GM18526 (cell line): ENCODE measurements at regions not wholly inside any gene's neighbourhood (a gene's known extent, or its start where the extent isn't known, plus 50 kb on each side); places are given as distances from the start of the nearest gene placed in this dataset.

Experiments
- POLR2A ChIP-seq: IDR thresholded peaks from 3 replicates; pipeline ENCODE4 v1.6.1; 2011; ENCODE audit not compliant: insufficient read length; ENCODE audit errors: extremely low read depth

GRCh38 chr1:222000131-222000530 is 258.2 kb upstream of the DUSP10 start:
- no peak for TF ChIP-seq POLR2A

DNA sequence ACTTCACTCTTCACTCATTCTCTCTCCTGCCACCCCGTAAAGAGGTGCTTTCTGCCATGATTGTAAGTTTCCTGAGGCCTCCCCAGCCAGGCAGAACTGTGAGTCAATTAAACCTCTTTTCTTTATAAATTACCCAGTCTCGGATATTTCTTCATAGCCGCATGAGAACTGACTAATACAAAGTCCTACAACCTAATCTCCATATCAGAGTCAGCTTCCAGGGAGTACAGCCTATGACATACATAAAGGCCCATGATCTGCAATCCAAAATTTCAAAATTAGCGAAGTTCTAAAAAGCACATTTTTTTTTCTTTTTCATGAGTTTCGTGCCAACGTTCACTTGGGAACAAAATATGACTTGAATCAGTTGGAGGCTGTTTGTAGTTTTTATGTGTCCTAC is 256.9 kb upstream of the DUSP10 start:
- no peak for TF ChIP-seq POLR2A

- TF ChIP-seq POLR2A: no peak
Measured at GRCh38 chr1:221998186-221998612, 256.3 kb upstream of the DUSP10 start.

- TF ChIP-seq POLR2A: no peak
Measured at GRCh38 chr1:221994939-221995338, 253.1 kb upstream of the DUSP10 start.

- TF ChIP-seq POLR2A: no peak
Measured at GRCh38 chr1:221994274-221994698, 252.4 kb upstream of the DUSP10 start.

DNA sequence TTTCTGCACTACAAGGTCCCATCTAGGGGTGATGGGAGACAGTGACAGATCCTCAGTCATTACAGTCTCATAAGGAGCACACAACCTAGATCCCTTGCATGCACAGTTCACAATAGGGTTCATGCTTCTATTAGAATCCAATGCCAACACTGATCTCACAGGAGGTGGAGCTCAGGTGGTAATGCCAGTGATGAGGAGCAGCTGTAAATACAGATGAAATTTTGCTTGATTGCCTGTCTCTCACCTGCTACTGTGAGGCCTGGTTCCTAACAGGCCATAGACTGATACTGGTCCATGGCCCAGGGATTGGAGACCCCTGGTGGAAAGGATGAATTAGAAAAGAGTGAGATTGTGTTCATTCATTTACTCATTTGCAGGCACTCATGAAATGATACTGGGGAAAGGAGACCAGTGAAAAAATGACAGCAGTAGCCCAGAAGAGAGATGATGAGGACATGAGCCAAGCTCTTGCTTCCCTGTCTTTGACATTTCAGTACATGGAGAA is 251.6 kb upstream of the DUSP10 start:
- no peak for TF ChIP-seq POLR2A

GRCh38 chr1:221992427-221992826 is 250.5 kb upstream of the DUSP10 start:
- no peak for TF ChIP-seq POLR2A

DNA sequence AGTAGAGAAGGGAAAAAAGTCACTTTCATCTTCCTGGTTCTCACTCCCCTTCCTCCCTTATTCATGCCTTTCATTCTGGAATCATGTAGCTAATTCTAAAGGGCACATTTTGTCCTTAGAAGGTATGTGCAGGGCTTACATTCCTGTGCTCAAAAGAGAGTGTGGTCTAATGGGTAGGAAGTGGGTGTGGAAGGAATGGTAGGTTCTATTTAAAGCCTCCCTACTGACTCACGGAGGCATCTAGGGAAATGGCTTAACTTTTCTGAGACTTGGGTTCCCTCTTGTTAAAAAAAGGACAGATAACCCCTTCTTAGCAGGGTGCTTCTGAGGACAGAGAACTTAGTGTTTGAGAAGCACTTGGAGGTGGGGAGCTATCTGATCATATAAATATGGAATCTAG is 249.3 kb upstream of the DUSP10 start:
- TF ChIP-seq POLR2A: no peak

DNA sequence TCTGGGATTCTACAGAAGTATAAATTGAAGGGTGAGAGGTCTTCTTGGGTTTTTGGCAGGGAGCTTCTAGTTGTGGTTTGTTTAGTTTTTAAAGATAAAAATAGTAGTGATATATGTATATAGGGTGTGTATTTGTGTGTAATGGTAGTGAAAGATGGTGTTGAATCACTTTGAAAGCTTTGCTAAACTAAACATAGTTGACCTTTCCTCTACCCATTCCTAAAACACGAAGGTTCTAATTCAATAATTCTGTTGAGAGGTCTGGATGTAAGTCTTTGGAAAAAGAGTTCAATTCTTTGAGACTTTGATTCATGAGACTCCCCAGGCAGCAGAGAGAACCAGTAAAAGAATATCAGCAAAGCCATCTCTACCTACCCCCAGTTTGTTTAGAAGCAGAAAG is 247.9 kb upstream of the DUSP10 start:
- no peak for TF ChIP-seq POLR2A

DNA sequence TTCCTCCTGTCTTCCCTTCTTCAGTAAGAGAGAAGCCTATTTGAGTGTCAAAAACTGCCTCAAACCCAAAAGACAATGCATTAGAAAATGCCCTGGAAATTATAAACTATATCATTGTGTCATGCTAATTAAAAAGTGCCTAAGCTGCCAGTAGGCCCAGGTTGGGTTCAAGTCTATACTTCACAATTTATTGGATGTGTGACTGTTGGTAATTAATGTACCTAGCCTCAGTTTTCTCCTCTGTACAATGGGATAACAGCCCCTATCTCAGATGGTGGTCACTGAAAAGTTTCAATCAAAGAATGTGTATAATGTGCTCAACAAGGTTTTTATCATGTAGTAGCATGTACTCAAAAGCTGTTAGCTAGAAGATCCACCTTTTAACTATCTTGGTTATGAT is 246.9 kb upstream of the DUSP10 start:
- TF ChIP-seq POLR2A: no peak

DNA sequence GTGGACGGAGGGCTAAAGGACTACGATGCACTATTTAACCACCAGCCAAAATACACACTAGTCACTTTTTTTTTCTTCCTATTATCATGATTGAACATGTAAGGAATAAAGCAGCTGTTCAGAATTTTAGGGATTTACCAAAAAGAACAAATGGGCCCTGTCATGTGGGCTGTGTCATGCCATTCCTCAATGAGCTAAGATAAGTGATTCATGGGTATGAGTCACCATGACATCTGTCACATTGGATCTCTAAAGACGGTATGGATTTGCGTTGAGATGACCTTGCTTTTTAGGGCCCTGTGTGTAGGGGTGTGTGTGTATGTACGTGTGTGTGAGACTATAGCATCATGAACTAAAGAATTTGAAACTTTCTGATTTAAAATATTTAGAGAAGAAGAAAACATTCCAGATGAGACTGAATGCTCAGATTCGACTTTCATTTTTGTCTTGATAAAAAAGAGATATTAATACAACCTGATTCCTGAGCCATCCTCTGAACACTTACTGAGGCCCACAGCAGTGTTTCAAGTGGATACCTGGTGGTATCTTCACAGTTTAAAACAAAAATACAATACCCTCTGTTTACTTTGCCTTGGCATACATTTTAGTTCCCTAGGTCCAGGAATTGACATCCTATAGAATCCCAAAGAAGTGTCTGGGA is 246.1 kb upstream of the DUSP10 start:
- TF ChIP-seq POLR2A: no peak

- TF ChIP-seq POLR2A: no peak
Measured at GRCh38 chr1:221983444-221983843, 241.6 kb upstream of the DUSP10 start.

DNA sequence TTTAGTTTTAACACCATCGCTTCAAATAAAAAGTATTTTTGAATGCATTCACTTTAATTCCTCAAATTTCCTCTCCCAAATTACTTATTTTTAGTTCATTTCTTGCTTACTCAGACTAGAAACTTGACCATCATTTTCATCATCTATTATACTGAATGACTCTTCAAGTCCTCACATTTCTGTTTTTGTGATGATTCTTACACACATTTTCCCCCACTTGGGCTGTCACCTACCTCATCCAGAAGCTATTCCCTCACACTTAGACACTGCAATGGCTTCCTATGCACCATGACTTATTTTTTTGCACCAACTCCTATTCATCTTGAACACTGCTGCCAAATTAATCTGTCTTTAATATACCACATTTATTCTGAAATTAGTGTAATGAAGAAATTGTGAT is 239.6 kb upstream of the DUSP10 start:
- TF ChIP-seq POLR2A: no peak

GRCh38 chr1:221979444-221980032 is 237.6 kb upstream of the DUSP10 start:
- TF ChIP-seq POLR2A: no peak

DNA sequence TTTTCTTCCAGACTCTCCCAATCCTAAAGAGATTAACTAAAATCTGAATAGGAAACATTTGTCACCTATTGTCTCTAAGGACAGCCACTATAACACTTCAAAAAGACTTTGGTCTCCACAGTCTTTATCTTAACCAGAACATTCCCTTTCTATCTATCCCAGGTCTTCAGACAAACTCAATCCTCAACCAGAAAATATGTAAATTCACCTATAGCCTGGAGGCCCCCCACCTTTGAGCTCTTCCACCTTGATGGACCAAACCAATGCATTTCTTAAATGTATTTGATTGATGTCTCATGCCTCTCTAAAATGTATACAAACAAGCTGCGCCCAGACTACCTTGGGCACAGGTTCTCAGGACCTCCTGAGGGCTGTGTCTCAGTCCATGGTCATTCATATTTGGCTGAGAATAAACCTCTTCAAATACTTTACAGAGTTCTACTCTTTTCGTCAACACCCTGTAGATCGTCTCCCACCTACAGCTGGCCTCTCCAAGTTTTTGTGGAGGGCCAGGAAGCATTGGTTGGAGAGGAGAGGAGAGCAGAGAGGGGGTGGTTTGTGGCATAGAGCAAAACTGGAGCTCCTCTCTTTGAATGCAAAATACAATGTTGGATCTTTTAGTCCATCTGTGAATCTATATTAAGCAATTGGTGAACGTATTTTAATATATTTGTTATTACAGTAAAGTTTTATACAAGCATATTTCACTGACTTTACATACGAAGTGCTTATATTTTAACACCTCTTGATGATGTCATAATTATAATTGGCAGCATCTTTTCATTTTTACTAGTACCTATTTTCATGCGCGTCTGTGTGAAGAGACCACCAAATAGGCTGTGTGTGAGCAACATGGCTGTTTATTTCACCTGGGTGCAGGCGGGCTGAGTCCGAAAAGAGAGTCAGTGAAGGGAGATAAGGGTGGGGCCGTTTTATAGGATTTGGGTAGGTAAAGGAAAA is 230.7 kb upstream of the DUSP10 start:
- TF ChIP-seq POLR2A: no peak

DNA sequence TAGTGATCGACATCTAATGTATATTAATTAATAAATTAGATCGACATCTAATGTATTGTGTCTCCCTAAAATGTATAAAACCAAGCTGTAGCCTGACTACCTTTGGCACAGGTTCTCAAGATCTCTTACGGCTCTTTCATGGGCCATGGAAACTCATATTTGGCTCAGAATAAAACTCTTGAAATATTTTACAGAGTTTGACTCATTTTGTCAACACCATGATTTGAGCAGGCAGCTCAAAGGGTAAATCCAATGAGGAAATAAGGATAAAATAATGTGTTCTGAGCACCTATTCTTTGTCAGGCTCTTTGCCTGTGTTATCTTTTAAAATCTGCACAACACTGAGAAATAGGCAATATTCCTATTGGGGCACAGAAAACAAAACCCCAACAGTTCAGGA is 223.4 kb upstream of the DUSP10 start:
- no peak for TF ChIP-seq POLR2A
